GM13976 (cell line): ENCODE measurements at regions not wholly inside any gene's neighbourhood (a gene's known extent, or its start where the extent isn't known, plus 50 kb on each side); places are given as distances from the start of the nearest gene placed in this dataset.

Source experiments
- DNase-seq: peaks from one replicate; pipeline ENCODE4 v3.0.0; 2012; ENCODE audit warnings: low spot score
- CTCF ChIP-seq: IDR thresholded peaks from 2 replicates; pipeline ENCODE4 v1.5.1; 2012; ENCODE audit warnings: borderline replicate concordance, mild to moderate bottlenecking; ENCODE audit not compliant: insufficient read depth; ENCODE audit errors: extremely low read depth, missing control alignments, control extremely low read depth
- in situ Hi-C: fragments of 300-500 bp; cut with MboI; formaldehyde crosslinking; loops from one replicate; pipeline ENCODE4 v1.12.0; 2022; ENCODE audit warnings: low sequenced_read_pairs, mixed read lengths, inconsistent platforms; ENCODE audit not compliant: unreplicated experiment

GRCh38 chr2:138105358-138105757 lies 141.1 kb downstream of the HNMT start:
- no peak for TF ChIP-seq CTCF
- DNase-seq, result no peak
- in situ Hi-C loops, result no loop called here

- TF ChIP-seq CTCF, result no peak
- DNase-seq, result no peak
- in situ Hi-C loops, result no loop called here
Observed at GRCh38 chr2:138106606-138107005, 142.3 kb downstream of the HNMT start.

GRCh38 chr2:138107288-138107687 lies 143.0 kb downstream of the HNMT start:
- in situ Hi-C loops, result no loop called here
- TF ChIP-seq CTCF, result no peak
- DNase-seq, result no peak

- in situ Hi-C loops, result no loop called here
- TF ChIP-seq CTCF, result no peak
- no peak for DNase-seq
Observed at GRCh38 chr2:138110453-138111083, 146.3 kb downstream of the HNMT start.

GRCh38 chr2:138112536-138112935 lies 148.3 kb downstream of the HNMT start:
- no peak for TF ChIP-seq CTCF
- in situ Hi-C loops, result no loop called here

GRCh38 chr2:138113871-138114525 lies 149.7 kb downstream of the HNMT start:
- no peak for DNase-seq
- TF ChIP-seq CTCF, result no peak
- in situ Hi-C loops, result no loop called here

More at GRCh38 chr2:138112536-138112935, 148.3 kb downstream of the HNMT start:
- DNase-seq, result no peak

GRCh38 chr2:138115666-138116065 lies 151.4 kb downstream of the HNMT start:
- TF ChIP-seq CTCF, result no peak
- in situ Hi-C loops, result no loop called here
- no peak for DNase-seq
